ENCODE measurements at regions not wholly inside any gene's neighbourhood (a gene's known extent, or its start where the extent isn't known, plus 50 kb on each side); places are given as distances from the start of the nearest gene placed in this dataset.

GRCh38 chr14:53692451-53692850 is 264.2 kb downstream of the BMP4 start:
- H3K36me3 ChIP-seq (replicated peaks): no peaks in the 10 kb centered on the region
- TF ChIP-seq CTCF (IDR thresholded peaks at IDR 0.05; ENCODE audit: low read depth, low read length, missing control alignments): no peak
- in situ Hi-C loops (cut with HindIII; ENCODE audit: low pct_ligation_motif_present, low sequenced_read_pairs): no loop called here
- no peak overlapping the region for H3K27ac ChIP-seq
- H3K27me3 ChIP-seq (replicated peaks): no peaks in the 10 kb centered on the region
- DNase-seq: no peak
- no peak overlapping the region for H3K4me3 ChIP-seq (ENCODE audit: low read depth, low read length)

GRCh38 chr14:53683229-53683628 is 273.4 kb downstream of the BMP4 start:
- no peaks in the 10 kb centered on the region for H3K36me3 ChIP-seq (replicated peaks)
- no peak overlapping the region for H3K4me3 ChIP-seq (ENCODE audit: low read depth, low read length)
- in situ Hi-C loops (cut with HindIII; ENCODE audit: low pct_ligation_motif_present, low sequenced_read_pairs): no loop called here
- H3K27me3 ChIP-seq (replicated peaks): no peaks in the 10 kb centered on the region
- no peak for DNase-seq
- H3K27ac ChIP-seq: no peak overlapping the region
- no peak for TF ChIP-seq CTCF (IDR thresholded peaks at IDR 0.05; ENCODE audit: low read depth, low read length, missing control alignments)

- no peak for TF ChIP-seq CTCF (IDR thresholded peaks at IDR 0.05; ENCODE audit: low read depth, low read length, missing control alignments)
- DNase-seq: no peak
- Histone ChIP-seq H3K27ac (no peak overlapping the region), H3K27me3 (replicated peaks) (no peaks in the 10 kb centered on the region), H3K4me3 (ENCODE audit: low read depth, low read length) (no peak overlapping the region), H3K36me3 (replicated peaks) (no peaks in the 10 kb centered on the region)
- in situ Hi-C loops (cut with HindIII; ENCODE audit: low pct_ligation_motif_present, low sequenced_read_pairs): no loop called here
Measured at GRCh38 chr14:53672526-53672925, 284.1 kb downstream of the BMP4 start.

GRCh38 chr14:53670701-53671100 is 285.9 kb downstream of the BMP4 start:
- Histone ChIP-seq H3K27me3 (replicated peaks) (no peaks in the 10 kb centered on the region), H3K27ac (no peak overlapping the region), H3K4me3 (ENCODE audit: low read depth, low read length) (no peak overlapping the region), H3K36me3 (replicated peaks) (no peaks in the 10 kb centered on the region)
- in situ Hi-C loops (cut with HindIII; ENCODE audit: low pct_ligation_motif_present, low sequenced_read_pairs): no loop called here
- peak; percentile 88 for DNase-seq
- TF ChIP-seq CTCF (IDR thresholded peaks at IDR 0.05; ENCODE audit: low read depth, low read length, missing control alignments): no peak

- Histone ChIP-seq H3K4me3 (ENCODE audit: low read depth, low read length) (no peak overlapping the region), H3K27me3 (replicated peaks) (no peaks in the 10 kb centered on the region), H3K27ac (no peak overlapping the region), H3K36me3 (replicated peaks) (no peaks in the 10 kb centered on the region)
- in situ Hi-C loops (cut with HindIII; ENCODE audit: low pct_ligation_motif_present, low sequenced_read_pairs): no loop called here
- no peak for DNase-seq
- TF ChIP-seq CTCF (IDR thresholded peaks at IDR 0.05; ENCODE audit: low read depth, low read length, missing control alignments): no peak
Measured at GRCh38 chr14:53668897-53669296, 287.7 kb downstream of the BMP4 start.

GRCh38 chr14:53663709-53664108 is 292.9 kb downstream of the BMP4 start:
- Histone ChIP-seq H3K4me3 (ENCODE audit: low read depth, low read length) (no peak overlapping the region), H3K36me3 (replicated peaks) (no peaks in the 10 kb centered on the region), H3K27me3 (replicated peaks) (no peaks in the 10 kb centered on the region), H3K27ac (no peak overlapping the region)
- peak; percentile 57 for TF ChIP-seq CTCF (IDR thresholded peaks at IDR 0.05; ENCODE audit: low read depth, low read length, missing control alignments)
- in situ Hi-C loops (cut with HindIII; ENCODE audit: low pct_ligation_motif_present, low sequenced_read_pairs): no loop called here
- peak; percentile 18 for DNase-seq
